ENCODE measurements at regions not wholly inside any gene's neighbourhood (a gene's known extent, or its start where the extent isn't known, plus 50 kb on each side); places are given as distances from the start of the nearest gene placed in this dataset.
"Not testable (repeated sequence)": the region's sequence is repeated elsewhere in the genome, so short reads cannot be mapped to it uniquely, and the experiment has no call there.

- no peak for DNase-seq (ENCODE audit: low read depth)
Measured at GRCh38 chr5:167064198-167064776, 1227.2 kb upstream of the WWC1 start.

- no peak for DNase-seq (ENCODE audit: low read depth)
Measured at GRCh38 chr5:167065794-167066193, 1225.7 kb upstream of the WWC1 start.

GRCh38 chr5:167071981-167072610, 1219.3 kb upstream of the WWC1 start:
- no peak for DNase-seq (ENCODE audit: low read depth)

- DNase-seq (ENCODE audit: low read depth) = no peak
Measured at GRCh38 chr5:167081561-167081960, 1209.9 kb upstream of the WWC1 start.

GRCh38 chr5:167096816-167097215, 1194.6 kb upstream of the WWC1 start:
- DNase-seq (ENCODE audit: low read depth) = no peak

- no peak for DNase-seq (ENCODE audit: low read depth)
Measured at GRCh38 chr5:167104351-167104750, 1187.1 kb upstream of the WWC1 start.

- no peak for DNase-seq (ENCODE audit: low read depth)
Measured at GRCh38 chr5:167105941-167106340, 1185.5 kb upstream of the WWC1 start.

- DNase-seq (ENCODE audit: low read depth) = no peak
Measured at GRCh38 chr5:167107684-167108083, 1183.8 kb upstream of the WWC1 start.

GRCh38 chr5:167108266-167108665, 1183.2 kb upstream of the WWC1 start:
- DNase-seq (ENCODE audit: low read depth) = not testable (repeated sequence)

- DNase-seq (ENCODE audit: low read depth) = no peak
Measured at GRCh38 chr5:167112556-167112955, 1178.9 kb upstream of the WWC1 start.

GRCh38 chr5:167122267-167122666, 1169.2 kb upstream of the WWC1 start:
- no peak for DNase-seq (ENCODE audit: low read depth)

- no peak for DNase-seq (ENCODE audit: low read depth)
Measured at GRCh38 chr5:167123126-167123525, 1168.3 kb upstream of the WWC1 start.

- DNase-seq (ENCODE audit: low read depth) = no peak
Measured at GRCh38 chr5:167128581-167128980, 1162.9 kb upstream of the WWC1 start.

GRCh38 chr5:167140548-167141291, 1150.7 kb upstream of the WWC1 start:
- DNase-seq (ENCODE audit: low read depth) = no peak

GRCh38 chr5:167143716-167144115, 1147.7 kb upstream of the WWC1 start:
- no peak for DNase-seq (ENCODE audit: low read depth)

- DNase-seq (ENCODE audit: low read depth) = no peak
Measured at GRCh38 chr5:167145841-167146240, 1145.6 kb upstream of the WWC1 start.

- DNase-seq (ENCODE audit: low read depth) = no peak
Measured at GRCh38 chr5:167147879-167148278, 1143.6 kb upstream of the WWC1 start.

- no peak for DNase-seq (ENCODE audit: low read depth)
Measured at GRCh38 chr5:167150661-167151060, 1140.8 kb upstream of the WWC1 start.

- DNase-seq (ENCODE audit: low read depth) = no peak
Measured at GRCh38 chr5:167152561-167152960, 1138.9 kb upstream of the WWC1 start.

- DNase-seq (ENCODE audit: low read depth) = no peak
Measured at GRCh38 chr5:167155387-167156005, 1135.9 kb upstream of the WWC1 start.

GRCh38 chr5:167156446-167156845, 1135.0 kb upstream of the WWC1 start:
- no peak for DNase-seq (ENCODE audit: low read depth)

GRCh38 chr5:167158588-167158987, 1132.9 kb upstream of the WWC1 start:
- DNase-seq (ENCODE audit: low read depth) = no peak

- no peak for DNase-seq (ENCODE audit: low read depth)
Measured at GRCh38 chr5:167160388-167160787, 1131.1 kb upstream of the WWC1 start.

Measured in LHCN-M2 (cell line).